ENCODE measurements at regions not wholly inside any gene's neighbourhood (a gene's known extent, or its start where the extent isn't known, plus 50 kb on each side); places are given as distances from the start of the nearest gene placed in this dataset.

GRCh38 chr21:15126948-15127347 lies 62.1 kb upstream of the NRIP1 start:
- TF ChIP-seq, protein P1, sequence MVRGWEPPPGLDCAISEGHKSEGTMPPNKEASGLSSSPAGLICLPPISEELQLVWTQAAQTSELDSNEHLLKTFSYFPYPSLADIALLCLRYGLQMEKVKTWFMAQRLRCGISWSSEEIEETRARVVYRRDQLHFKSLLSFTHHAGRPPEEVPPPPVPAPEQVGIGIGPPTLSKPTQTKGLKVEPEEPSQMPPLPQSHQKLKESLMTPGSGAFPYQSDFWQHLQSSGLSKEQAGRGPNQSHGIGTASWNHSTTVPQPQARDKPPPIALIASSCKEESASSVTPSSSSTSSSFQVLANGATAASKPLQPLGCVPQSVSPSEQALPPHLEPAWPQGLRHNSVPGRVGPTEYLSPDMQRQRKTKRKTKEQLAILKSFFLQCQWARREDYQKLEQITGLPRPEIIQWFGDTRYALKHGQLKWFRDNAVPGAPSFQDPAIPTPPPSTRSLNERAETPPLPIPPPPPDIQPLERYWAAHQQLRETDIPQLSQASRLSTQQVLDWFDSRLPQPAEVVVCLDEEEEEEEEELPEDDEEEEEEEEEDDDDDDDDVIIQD (CRISPR knock-in tag; IDR thresholded peaks at IDR 0.05) = no peak
- TF ChIP-seq STAG1 (CRISPR knock-in tag; IDR thresholded peaks at IDR 0.05; ENCODE audit: borderline replicate concordance) (no peak), CTCF (IDR thresholded peaks at IDR 0.05 in 2 of 3, conservative IDR thresholded peaks at IDR 0.05 in 1 of 3; ENCODE audit: insufficient read depth in 2 of 3, low read depth in 1 of 3, low read length in 3 of 3) (no peak), MYC (IDR thresholded peaks at IDR 0.05; ENCODE audit: low read depth, low read length) (no peak), MYC (CRISPR knock-in tag; IDR thresholded peaks at IDR 0.05; ENCODE audit: borderline replicate concordance, low read depth) (no peak), MAFK (IDR thresholded peaks at IDR 0.05; ENCODE audit: low read length) (no peak), ZBTB49 (CRISPR knock-in tag; IDR thresholded peaks at IDR 0.05; ENCODE audit: borderline replicate concordance) (no peak), ZNF347 (CRISPR knock-in tag; IDR thresholded peaks at IDR 0.05; ENCODE audit: low read depth) (no peak), EZH2 (IDR thresholded peaks at IDR 0.05; ENCODE audit: borderline replicate concordance, low read depth, low read length) (no peak), PHB2 (IDR thresholded peaks at IDR 0.05; ENCODE audit: low read depth) (no peak), STAT5A (IDR thresholded peaks at IDR 0.05; ENCODE audit: borderline replicate concordance, low read length) (no peak), ZSCAN32 (CRISPR knock-in tag; IDR thresholded peaks at IDR 0.05) (no peak)
- TF ChIP-seq, protein P2, sequence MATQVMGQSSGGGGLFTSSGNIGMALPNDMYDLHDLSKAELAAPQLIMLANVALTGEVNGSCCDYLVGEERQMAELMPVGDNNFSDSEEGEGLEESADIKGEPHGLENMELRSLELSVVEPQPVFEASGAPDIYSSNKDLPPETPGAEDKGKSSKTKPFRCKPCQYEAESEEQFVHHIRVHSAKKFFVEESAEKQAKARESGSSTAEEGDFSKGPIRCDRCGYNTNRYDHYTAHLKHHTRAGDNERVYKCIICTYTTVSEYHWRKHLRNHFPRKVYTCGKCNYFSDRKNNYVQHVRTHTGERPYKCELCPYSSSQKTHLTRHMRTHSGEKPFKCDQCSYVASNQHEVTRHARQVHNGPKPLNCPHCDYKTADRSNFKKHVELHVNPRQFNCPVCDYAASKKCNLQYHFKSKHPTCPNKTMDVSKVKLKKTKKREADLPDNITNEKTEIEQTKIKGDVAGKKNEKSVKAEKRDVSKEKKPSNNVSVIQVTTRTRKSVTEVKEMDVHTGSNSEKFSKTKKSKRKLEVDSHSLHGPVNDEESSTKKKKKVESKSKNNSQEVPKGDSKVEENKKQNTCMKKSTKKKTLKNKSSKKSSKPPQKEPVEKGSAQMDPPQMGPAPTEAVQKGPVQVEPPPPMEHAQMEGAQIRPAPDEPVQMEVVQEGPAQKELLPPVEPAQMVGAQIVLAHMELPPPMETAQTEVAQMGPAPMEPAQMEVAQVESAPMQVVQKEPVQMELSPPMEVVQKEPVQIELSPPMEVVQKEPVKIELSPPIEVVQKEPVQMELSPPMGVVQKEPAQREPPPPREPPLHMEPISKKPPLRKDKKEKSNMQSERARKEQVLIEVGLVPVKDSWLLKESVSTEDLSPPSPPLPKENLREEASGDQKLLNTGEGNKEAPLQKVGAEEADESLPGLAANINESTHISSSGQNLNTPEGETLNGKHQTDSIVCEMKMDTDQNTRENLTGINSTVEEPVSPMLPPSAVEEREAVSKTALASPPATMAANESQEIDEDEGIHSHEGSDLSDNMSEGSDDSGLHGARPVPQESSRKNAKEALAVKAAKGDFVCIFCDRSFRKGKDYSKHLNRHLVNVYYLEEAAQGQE (IDR thresholded peaks at IDR 0.05; ENCODE audit: borderline replicate concordance) = no peak
- TF ChIP-seq, protein P2 (CRISPR knock-in tag; IDR thresholded peaks at IDR 0.05; ENCODE audit: low read depth) = no peak
